GM18861 (cell line): ENCODE measurements at regions not wholly inside any gene's neighbourhood (a gene's known extent, or its start where the extent isn't known, plus 50 kb on each side); places are given as distances from the start of the nearest gene placed in this dataset.
"Not testable (repeated sequence)": the region's sequence is repeated elsewhere in the genome, so short reads cannot be mapped to it uniquely, and the experiment has no call there.

Source experiments
- ATAC-seq: cut with Tn5 transposase; IDR thresholded peaks from one replicate; pipeline ENCODE4 v1.9.1; 2021; ENCODE audit not compliant: unreplicated experiment

DNA sequence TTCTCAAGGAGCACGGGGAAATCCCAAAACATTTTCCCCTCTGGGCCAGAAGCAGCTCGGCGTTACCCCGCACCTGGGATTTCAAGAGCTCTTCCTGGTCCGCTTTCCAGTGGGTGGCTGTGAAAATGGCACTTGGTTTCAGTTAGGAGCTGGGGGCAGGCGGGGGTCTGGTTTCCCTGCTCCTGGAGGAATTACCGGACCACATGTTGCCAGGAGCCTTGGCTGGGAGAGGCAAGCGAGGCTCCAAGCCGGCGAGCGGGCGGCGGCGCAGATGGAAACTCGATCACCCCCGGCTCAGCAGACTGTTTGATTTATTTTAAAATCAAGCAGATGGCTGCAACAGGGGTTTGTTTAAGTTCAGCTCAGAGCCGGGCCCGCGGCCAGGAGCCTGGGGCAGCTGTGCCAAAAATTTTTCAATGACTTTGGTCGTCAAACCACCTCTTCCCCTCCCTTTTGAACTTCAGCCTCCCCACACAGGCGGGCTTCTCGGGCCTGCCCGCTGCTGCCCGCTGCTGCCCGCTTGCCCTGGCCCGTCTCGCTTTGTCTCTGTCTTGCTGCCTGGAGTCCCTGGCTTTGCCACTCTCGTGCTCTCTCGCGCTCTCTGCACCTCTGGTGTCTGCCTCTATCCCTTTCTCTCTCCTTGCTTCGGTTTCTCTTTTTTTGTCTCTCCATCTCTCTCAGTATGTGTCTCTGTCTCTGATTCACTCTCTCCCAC, 108.0 kb upstream of the CIBAR2 start:
- ATAC-seq, result no peak

GRCh38 chr16:85220964-85221731, 108.9 kb upstream of the CIBAR2 start:
- no peak for ATAC-seq

- no peak for ATAC-seq
Observed at GRCh38 chr16:85221771-85222154, 109.5 kb upstream of the CIBAR2 start.

- no peak for ATAC-seq
Observed at GRCh38 chr16:85222155-85222863, 110.0 kb upstream of the CIBAR2 start.

DNA sequence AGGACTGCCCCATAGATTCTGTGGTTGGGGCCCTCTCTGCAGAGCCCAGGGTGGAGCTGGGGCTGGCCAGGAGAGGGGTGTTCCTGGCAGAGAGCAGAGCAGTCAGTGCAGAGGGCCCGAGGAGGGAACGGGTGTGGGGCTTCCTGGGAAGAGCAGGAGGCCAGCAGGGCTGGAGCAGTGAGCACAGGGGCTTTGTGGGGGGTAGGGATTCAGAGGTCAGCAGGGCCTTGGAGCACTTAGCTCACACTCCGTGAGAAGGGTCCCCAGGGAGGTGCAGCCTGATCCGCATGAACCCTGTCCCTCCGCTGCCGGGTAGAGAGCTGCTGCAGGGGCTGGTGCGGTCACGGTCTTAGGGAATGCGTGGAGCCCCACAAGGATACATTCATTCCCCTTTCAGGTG, 113.0 kb upstream of the CIBAR2 start:
- no peak for ATAC-seq

GRCh38 chr16:85225721-85226120, 113.4 kb upstream of the CIBAR2 start:
- no peak for ATAC-seq

- peak; percentile 67 for ATAC-seq
Observed at GRCh38 chr16:85227084-85227945, 115.0 kb upstream of the CIBAR2 start.

- ATAC-seq, result no peak
Observed at GRCh38 chr16:85227946-85228862, 115.9 kb upstream of the CIBAR2 start.

DNA sequence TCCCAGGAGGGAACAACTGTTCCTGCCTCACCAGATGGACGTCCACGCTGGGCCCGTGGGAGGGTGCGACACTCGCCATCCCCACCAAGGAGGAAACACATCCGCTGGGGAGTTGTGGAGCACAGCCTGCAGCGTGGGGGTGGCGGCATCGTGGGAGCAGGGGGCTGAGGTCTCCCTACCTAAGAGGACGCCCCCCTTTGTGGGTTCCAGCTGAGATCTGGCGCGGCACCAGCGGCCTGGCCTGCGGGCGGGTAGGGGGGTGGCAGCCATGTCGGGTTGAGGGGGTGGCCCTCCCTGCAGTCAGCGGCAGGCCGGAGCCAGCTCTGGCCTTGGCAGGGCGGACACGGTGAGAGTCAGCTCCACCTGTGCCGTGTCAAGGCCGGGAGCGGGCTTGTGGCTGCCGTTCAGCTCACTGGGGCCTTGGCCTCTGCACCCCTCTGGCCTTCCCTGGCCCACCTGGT, 116.7 kb upstream of the CIBAR2 start:
- no peak for ATAC-seq

DNA sequence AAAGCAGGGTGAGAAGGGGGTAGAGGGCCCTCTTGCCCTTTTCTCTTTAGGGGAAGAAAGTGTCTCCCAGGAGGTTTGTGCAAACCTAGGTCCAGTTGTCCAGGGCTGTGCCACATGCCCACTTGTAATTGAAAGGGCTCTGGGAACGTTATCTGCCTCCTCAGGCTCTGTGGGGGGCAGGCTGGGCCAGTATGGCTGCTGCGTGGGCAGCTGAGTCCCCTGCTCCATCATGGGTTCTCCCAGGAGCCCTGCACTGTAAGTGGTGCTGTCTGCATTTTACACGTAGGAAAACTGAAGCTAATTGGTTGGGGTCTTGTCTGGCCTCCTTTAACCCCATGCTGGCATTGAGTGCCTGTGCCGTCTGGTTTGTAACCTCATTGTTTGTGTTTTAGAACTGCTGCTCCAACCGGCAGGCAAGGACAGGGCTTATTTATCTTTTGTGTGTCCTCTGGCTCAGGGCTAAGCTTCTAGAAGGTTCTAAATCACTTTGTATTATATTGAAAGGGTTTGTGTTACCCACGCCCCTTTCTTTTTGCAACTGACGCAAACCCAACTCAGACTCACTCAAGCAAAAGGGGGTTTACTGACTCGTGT, 117.7 kb upstream of the CIBAR2 start:
- ATAC-seq, result no peak

- ATAC-seq, result not testable (repeated sequence)
Observed at GRCh38 chr16:85230764-85231383, 118.6 kb upstream of the CIBAR2 start.

- ATAC-seq, result no peak
Observed at GRCh38 chr16:85231959-85232358, 119.7 kb upstream of the CIBAR2 start.

DNA sequence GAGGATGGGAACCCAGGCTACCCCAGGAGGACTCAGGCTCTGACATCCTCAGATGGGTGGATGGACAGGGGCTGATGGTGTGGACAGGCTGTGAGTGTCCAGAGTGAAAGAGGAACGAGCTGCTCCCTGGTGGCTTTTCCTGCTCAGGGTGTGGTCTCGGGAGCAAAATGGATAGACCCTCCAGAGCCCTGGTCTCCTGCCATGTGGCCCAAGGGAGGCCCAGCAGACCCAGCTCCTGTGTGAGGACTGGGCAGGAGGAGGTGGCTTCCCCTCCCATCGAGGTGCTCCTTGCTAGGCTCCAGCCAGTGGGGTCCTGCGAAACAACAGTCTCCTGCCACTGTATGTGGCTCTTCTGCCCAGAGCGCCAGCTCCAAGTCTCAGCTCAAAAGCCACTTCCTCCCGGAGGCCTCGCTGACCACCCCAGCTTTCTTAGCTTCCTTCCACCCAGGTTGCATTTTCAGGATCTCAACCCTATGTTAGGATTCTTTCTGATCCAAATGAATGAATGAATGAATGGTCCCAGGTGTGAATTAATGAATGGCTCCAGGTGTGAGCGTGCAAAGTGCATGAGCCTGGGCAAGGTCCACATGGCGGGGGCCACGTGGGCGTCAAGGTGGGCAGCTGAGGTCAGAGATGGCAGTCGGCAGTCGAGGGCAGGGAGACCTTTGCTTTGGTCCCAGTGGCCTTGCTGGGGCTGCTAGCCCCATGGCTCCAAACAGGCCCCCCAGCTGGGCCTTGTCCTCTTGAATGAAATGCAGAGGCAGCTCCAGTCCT, 120.3 kb upstream of the CIBAR2 start:
- ATAC-seq, result no peak

DNA sequence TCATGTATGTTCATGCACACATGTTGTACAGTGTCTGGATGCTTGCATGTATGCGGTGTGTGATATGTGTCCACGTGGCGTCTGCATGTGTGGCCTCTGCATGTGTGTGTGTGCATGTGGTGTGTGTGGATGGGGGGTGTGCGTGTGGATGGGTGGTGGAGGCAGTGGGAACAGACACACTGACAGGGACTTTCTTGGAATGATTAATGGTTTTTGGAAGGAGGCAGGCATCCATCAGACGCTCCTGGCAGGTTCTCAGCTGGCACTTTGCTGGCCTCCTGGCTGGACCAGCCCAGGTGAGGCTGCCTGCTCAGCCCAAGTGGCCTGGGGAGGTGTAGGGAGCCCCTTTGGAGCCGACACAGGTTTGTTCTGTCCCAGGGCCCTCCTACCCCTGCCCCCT, 121.2 kb upstream of the CIBAR2 start:
- no peak for ATAC-seq

DNA sequence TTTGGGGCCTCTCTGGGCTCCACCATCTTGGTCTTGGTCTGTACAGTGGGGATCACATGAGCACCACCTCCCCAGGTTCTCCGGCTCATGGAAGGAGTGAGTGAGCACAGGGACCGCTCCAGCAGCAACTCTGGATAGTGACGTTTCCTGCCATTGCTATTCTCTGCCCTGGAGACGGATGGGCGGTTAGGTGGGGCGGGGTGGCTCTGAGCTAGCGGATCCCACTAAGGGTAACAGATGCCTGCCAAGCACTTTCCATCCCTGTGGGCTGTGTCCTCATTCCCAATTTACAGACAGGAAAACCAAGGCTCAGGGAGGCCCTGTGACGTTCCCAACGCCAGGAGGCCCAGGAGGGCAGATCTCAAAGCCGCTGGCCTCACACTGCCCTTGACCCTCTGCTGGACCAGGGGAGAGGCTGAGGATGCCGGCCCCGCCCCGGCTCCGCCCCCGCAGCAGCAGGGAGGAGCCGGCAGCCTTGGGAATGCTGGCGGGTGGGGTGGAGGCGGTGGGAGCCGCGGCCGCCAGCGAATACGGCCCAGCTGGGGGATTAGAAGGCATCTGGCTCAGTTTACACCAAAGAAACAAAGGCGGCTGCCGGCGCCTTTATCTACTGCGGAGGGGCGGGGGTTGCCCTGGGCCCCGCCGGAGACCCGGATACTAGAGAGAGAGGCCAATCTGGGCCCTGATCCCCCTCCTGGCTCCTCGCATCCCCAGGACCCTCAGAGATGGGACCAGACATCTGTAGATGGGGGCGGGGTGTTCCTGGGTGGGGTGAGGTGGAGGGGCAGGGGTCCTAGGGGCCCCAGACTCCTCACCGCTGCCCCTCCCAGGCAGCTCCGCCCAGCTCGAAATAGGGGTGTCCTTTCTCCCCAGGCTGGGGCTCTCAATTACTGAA, 122.3 kb upstream of the CIBAR2 start:
- no peak for ATAC-seq

- ATAC-seq, result no peak
Observed at GRCh38 chr16:85235991-85236817, 123.9 kb upstream of the CIBAR2 start.

GRCh38 chr16:85236818-85237150, 124.5 kb upstream of the CIBAR2 start:
- no peak for ATAC-seq
